Progenitor cell of endocrine pancreas (in vitro differentiated cells): ENCODE measurements at regions not wholly inside any gene's neighbourhood (a gene's known extent, or its start where the extent isn't known, plus 50 kb on each side); places are given as distances from the start of the nearest gene placed in this dataset.

Experiments
- DNase-seq: peaks from one replicate; pipeline ENCODE4 v3.0.0; 2021; ENCODE audit warnings: low spot score; ENCODE audit not compliant: unreplicated experiment
- H3K27ac Mint-ChIP-seq: 2 replicates; pipeline ENCODE4 v1.8.0; 2021; ENCODE audit warnings: mild to moderate bottlenecking, moderate library complexity, mixed read lengths
- H3K27me3 Mint-ChIP-seq: 2 replicates; pipeline ENCODE4 v1.8.0; 2021; ENCODE audit warnings: mixed read lengths
- H3K36me3 Mint-ChIP-seq: 2 replicates; pipeline ENCODE4 v1.8.0; 2022; ENCODE audit warnings: mixed read lengths; ENCODE audit not compliant: insufficient read depth
- H3K4me1 Mint-ChIP-seq: 2 replicates; pipeline ENCODE4 v1.8.0; 2021; ENCODE audit warnings: low read depth, mixed read lengths
- H3K4me3 Mint-ChIP-seq: 2 replicates; pipeline ENCODE4 v1.8.0; 2021; ENCODE audit warnings: low read depth, mild to moderate bottlenecking, moderate library complexity, mixed read lengths
- H3K9me3 Mint-ChIP-seq: 2 replicates; pipeline ENCODE4 v1.8.0; 2021; ENCODE audit warnings: low read depth, mixed read lengths
- TF ChIP-seq, protein P1 (sequence below): fragments of 200-600 bp; sonication (generic); IDR thresholded peaks from one replicate; pipeline ENCODE4 v1.5.0; 2021; ENCODE audit warnings: antibody characterized with exemption, mild to moderate bottlenecking; ENCODE audit not compliant: unreplicated experiment

DNA sequence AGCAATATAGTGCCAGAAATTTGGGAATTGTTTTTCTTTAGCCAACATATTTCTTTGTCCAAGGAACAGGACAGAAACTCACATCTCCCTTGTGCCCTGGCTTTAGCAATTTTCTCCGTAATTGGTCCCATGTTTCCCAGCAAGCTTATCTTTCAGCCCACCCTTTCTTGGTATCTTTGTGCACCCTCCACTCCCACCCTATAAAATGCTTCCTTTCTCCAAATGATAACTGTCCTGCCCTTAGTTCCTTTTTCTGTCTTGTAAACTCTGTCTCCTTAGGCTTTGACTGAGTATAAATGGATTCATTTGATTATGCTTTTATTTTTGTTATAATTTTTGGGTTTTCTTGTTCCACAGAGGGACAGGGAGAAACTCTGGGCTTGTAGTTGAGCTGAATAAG, 442.8 kb downstream of the ATP23 start:
- DNase-seq = no peak
- TF ChIP-seq, protein P1, sequence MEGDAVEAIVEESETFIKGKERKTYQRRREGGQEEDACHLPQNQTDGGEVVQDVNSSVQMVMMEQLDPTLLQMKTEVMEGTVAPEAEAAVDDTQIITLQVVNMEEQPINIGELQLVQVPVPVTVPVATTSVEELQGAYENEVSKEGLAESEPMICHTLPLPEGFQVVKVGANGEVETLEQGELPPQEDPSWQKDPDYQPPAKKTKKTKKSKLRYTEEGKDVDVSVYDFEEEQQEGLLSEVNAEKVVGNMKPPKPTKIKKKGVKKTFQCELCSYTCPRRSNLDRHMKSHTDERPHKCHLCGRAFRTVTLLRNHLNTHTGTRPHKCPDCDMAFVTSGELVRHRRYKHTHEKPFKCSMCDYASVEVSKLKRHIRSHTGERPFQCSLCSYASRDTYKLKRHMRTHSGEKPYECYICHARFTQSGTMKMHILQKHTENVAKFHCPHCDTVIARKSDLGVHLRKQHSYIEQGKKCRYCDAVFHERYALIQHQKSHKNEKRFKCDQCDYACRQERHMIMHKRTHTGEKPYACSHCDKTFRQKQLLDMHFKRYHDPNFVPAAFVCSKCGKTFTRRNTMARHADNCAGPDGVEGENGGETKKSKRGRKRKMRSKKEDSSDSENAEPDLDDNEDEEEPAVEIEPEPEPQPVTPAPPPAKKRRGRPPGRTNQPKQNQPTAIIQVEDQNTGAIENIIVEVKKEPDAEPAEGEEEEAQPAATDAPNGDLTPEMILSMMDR = no peak
- H3K27ac Mint-ChIP-seq = no peak overlapping the region
- no peaks in the 10 kb centered on the region for H3K27me3 Mint-ChIP-seq
- H3K9me3 Mint-ChIP-seq = no peaks in the 10 kb centered on the region
- no peaks in the 10 kb centered on the region for H3K36me3 Mint-ChIP-seq
- no peak overlapping the region for H3K4me3 Mint-ChIP-seq
- peaks cover 1% of the 10 kb centered on the region for H3K4me1 Mint-ChIP-seq

DNA sequence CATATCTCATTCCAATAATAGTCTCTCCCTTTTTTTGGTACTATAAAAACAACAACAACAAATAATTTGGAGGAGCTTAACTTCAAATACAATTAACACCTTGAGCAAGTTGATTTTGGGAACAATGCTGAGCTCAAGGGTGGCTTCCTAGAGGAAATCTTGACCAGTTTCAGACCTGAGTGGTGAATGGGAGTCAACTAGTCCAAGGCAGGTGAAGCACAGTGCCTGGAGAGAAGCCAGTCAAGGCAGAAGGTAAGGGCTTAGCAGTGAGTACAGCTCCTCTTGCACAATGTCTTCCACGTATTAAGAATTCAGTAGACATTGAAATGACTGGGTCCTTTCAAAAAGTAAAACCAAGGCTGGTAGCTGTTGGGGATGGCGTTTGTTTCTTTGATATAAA, 444.8 kb downstream of the ATP23 start:
- Mint-ChIP-seq H3K36me3 (no peaks in the 10 kb centered on the region), H3K27ac (no peak overlapping the region), H3K9me3 (no peaks in the 10 kb centered on the region), H3K4me3 (no peak overlapping the region), H3K4me1 (peaks cover 3% of the 10 kb centered on the region), H3K27me3 (no peaks in the 10 kb centered on the region)
- TF ChIP-seq, protein P1 = no peak
- no peak for DNase-seq

- Mint-ChIP-seq H3K27ac (no peak overlapping the region), H3K9me3 (no peaks in the 10 kb centered on the region), H3K36me3 (no peaks in the 10 kb centered on the region), H3K27me3 (no peaks in the 10 kb centered on the region), H3K4me1 (peaks cover 3% of the 10 kb centered on the region), H3K4me3 (no peak overlapping the region)
- no peak for DNase-seq
- TF ChIP-seq, protein P1 = no peak
Measured at GRCh38 chr12:58387199-58387598, 445.8 kb downstream of the ATP23 start.

DNA sequence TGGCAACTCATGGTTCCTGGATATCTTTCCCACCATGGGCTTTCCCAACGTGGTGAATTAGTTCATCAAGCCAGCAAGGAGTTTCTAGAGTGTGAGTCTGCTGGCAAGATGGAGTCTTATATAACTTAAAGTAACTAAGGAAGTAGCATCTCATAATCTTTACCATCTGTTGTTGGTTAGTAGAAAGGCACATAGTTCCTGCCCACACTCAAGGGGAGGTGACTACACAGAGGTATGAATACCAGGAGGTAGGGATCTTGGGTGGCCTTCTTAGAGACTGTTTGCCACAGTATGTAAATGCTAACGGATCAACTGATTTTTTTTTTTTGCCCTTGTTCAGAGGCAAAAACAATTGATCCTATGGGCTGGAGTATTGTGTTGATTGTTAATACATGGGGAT, 446.9 kb downstream of the ATP23 start:
- no peaks in the 10 kb centered on the region for H3K27me3 Mint-ChIP-seq
- peaks cover 3% of the 10 kb centered on the region for H3K4me1 Mint-ChIP-seq
- H3K27ac Mint-ChIP-seq = no peak overlapping the region
- no peak overlapping the region for H3K4me3 Mint-ChIP-seq
- no peak for DNase-seq
- no peaks in the 10 kb centered on the region for H3K9me3 Mint-ChIP-seq
- TF ChIP-seq, protein P1 = no peak
- H3K36me3 Mint-ChIP-seq = no peaks in the 10 kb centered on the region

GRCh38 chr12:58393152-58393551, 451.8 kb downstream of the ATP23 start:
- H3K4me3 Mint-ChIP-seq = no peak overlapping the region

More at GRCh38 chr12:58393152-58393551, 451.8 kb downstream of the ATP23 start:
- Mint-ChIP-seq H3K36me3 (no peaks in the 10 kb centered on the region), H3K27me3 (no peaks in the 10 kb centered on the region), H3K9me3 (peaks cover 8% of the 10 kb centered on the region), H3K27ac (no peak overlapping the region), H3K4me1 (peaks cover 3% of the 10 kb centered on the region)
- no peak for DNase-seq
- TF ChIP-seq, protein P1 = no peak
